ENCODE measurements at regions not wholly inside any gene's neighbourhood (a gene's known extent, or its start where the extent isn't known, plus 50 kb on each side); places are given as distances from the start of the nearest gene placed in this dataset.

DNA sequence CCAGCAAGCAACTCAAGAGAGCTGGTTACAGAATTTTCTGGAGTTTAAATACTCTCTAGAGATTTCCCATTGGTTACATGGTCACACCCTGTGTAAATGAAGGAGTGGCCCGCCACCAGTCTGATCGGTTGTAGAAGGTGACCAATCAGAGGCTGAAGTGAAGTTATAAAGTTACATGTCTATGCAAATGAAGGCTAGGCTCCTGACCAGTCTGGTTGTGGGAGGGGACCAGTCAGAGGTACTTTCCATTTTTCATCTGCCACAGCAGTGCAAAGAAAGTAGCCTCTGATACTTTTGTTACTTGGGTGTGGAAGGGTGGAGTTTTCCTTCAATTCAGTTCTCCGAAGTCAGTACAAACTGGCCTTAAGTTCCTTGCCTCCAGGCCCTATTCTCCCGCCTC is 273.7 kb downstream of the BARHL2 start:
- Mint-ChIP-seq H3K4me3 (no peak overlapping the region), H3K27ac (no peak overlapping the region), H3K9me3 (peaks cover 38% of the 10 kb centered on the region), H3K4me1 (ENCODE audit: low read depth) (no peaks in the 10 kb centered on the region), H3K36me3 (ENCODE audit: low read depth) (no peaks in the 10 kb centered on the region), H3K27me3 (ENCODE audit: insufficient read depth) (peaks cover 1% of the 10 kb centered on the region; the same call in 1 of the 2 replicates)
- TF ChIP-seq, protein P1, sequence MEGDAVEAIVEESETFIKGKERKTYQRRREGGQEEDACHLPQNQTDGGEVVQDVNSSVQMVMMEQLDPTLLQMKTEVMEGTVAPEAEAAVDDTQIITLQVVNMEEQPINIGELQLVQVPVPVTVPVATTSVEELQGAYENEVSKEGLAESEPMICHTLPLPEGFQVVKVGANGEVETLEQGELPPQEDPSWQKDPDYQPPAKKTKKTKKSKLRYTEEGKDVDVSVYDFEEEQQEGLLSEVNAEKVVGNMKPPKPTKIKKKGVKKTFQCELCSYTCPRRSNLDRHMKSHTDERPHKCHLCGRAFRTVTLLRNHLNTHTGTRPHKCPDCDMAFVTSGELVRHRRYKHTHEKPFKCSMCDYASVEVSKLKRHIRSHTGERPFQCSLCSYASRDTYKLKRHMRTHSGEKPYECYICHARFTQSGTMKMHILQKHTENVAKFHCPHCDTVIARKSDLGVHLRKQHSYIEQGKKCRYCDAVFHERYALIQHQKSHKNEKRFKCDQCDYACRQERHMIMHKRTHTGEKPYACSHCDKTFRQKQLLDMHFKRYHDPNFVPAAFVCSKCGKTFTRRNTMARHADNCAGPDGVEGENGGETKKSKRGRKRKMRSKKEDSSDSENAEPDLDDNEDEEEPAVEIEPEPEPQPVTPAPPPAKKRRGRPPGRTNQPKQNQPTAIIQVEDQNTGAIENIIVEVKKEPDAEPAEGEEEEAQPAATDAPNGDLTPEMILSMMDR (IDR thresholded peaks at IDR 0.05) = no peak
- no peak for DNase-seq

GRCh38 chr1:90435351-90435750 is 281.8 kb downstream of the BARHL2 start:
- TF ChIP-seq, protein P1 (IDR thresholded peaks at IDR 0.05) = no peak
- Mint-ChIP-seq H3K36me3 (ENCODE audit: low read depth) (no peaks in the 10 kb centered on the region), H3K27me3 (ENCODE audit: insufficient read depth) (no peaks in the 10 kb centered on the region), H3K27ac (no peak overlapping the region), H3K4me1 (ENCODE audit: low read depth) (no peaks in the 10 kb centered on the region), H3K4me3 (no peak overlapping the region), H3K9me3 (peaks cover 59% of the 10 kb centered on the region)
- DNase-seq = no peak

DNA sequence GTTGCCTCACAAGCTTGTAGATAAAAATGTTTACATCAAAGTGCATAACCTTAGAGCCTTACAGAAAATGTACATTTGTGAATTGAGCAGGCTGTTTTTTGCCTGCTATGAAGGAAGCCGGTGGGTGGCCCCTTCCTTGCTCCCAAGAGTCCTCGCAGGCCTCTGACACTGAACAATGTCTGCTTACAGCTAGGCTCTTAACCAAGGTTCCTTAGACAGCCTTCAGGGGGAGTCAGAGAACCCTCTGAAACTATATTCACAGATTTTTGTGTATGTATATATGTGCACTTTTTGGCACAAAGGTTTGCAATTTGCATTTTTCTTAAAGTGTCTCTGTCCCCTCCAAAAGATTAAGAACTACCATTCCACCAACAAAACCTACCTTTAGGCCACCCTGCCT is 282.6 kb downstream of the BARHL2 start:
- Mint-ChIP-seq H3K27me3 (ENCODE audit: insufficient read depth) (no peaks in the 10 kb centered on the region), H3K9me3 (peaks cover 58% of the 10 kb centered on the region), H3K4me1 (ENCODE audit: low read depth) (no peaks in the 10 kb centered on the region), H3K27ac (no peak overlapping the region), H3K4me3 (no peak overlapping the region), H3K36me3 (ENCODE audit: low read depth) (no peaks in the 10 kb centered on the region)
- TF ChIP-seq, protein P1 (IDR thresholded peaks at IDR 0.05) = no peak
- DNase-seq = no peak

DNA sequence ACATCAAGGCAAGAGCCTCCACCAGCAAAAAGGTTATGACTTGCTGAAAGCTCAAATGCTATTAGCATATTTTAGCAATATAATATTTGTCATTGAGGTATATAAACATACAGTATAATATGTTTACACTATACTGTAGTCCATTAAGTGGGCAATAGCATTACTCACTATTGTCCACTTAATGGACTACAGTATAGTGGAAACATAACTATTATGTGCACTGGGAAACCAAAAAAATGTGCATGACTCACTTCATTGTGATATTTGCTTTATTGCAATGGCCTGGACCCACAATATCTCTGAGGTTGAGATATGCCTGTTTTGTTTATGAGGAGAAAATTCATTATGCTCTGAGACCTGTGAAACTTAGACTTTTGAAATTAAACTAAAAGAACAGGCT is 300.0 kb downstream of the BARHL2 start:
- no peak overlapping the region for H3K27ac Mint-ChIP-seq
- H3K4me1 Mint-ChIP-seq (ENCODE audit: low read depth) = no peaks in the 10 kb centered on the region
- no peaks in the 10 kb centered on the region for H3K27me3 Mint-ChIP-seq (ENCODE audit: insufficient read depth)
- H3K4me3 Mint-ChIP-seq = no peak overlapping the region
- no peaks in the 10 kb centered on the region for H3K36me3 Mint-ChIP-seq (ENCODE audit: low read depth)
- no peak for DNase-seq
- TF ChIP-seq, protein P1 (IDR thresholded peaks at IDR 0.05) = no peak
- peaks cover 62% of the 10 kb centered on the region for H3K9me3 Mint-ChIP-seq

DNA sequence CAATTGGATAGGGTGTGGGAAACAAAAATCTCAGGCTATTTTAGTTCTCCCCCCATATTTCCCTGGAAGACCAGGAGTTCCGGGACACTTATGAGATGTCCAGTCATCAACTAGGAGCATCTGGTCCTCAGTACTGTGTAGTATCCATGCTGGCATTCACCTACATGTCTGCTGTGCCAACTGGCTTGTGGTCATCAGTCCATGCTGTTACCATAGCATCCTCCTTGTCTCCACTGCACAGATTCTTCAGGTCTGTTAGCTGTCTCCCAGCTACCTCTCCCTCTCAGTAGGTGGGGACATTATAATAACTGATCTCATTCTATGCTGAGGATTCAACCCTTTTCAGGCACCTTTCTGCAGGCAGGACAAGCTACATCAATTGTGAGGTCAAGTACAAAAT is 302.9 kb downstream of the BARHL2 start:
- Mint-ChIP-seq H3K36me3 (ENCODE audit: low read depth) (no peaks in the 10 kb centered on the region), H3K27me3 (ENCODE audit: insufficient read depth) (peaks cover 3% of the 10 kb centered on the region), H3K4me3 (no peak overlapping the region), H3K9me3 (peaks cover 52% of the 10 kb centered on the region), H3K27ac (no peak overlapping the region), H3K4me1 (ENCODE audit: low read depth) (no peaks in the 10 kb centered on the region)
- no peak for DNase-seq
- TF ChIP-seq, protein P1 (IDR thresholded peaks at IDR 0.05) = no peak

- no peak overlapping the region for H3K4me3 Mint-ChIP-seq
- no peak overlapping the region for H3K27ac Mint-ChIP-seq
- no peaks in the 10 kb centered on the region for H3K4me1 Mint-ChIP-seq (ENCODE audit: low read depth)
- H3K36me3 Mint-ChIP-seq (ENCODE audit: low read depth) = no peaks in the 10 kb centered on the region
- no peak for DNase-seq
- H3K9me3 Mint-ChIP-seq = peaks cover 50% of the 10 kb centered on the region
- peaks cover 3% of the 10 kb centered on the region for H3K27me3 Mint-ChIP-seq (ENCODE audit: insufficient read depth)
- TF ChIP-seq, protein P1 (IDR thresholded peaks at IDR 0.05) = no peak
Measured at GRCh38 chr1:90413519-90413918, 303.6 kb downstream of the BARHL2 start.

Measured in HFFc6 (cell line).